Natural killer cell treated with Interleukin-12 subunit alpha and Interleukin-12 subunit beta and Interleukin-15 and Interleukin-18, amount 100 ng/mL, for 72 hours (primary cell): ENCODE measurements at regions not wholly inside any gene's neighbourhood (a gene's known extent, or its start where the extent isn't known, plus 50 kb on each side); places are given as distances from the start of the nearest gene placed in this dataset.
A peak's percentile ranks its signal among the peaks of the same experiment; 100 is the strongest.

Experiments
- ATAC-seq, 2 donors: fragments of 150-1000 bp; cut with Tn5 transposase in 1 of 2; sonication (Bioruptor Pico), chemical (Tn5 transposase) in 1 of 2; 2 replicates each; pipeline ENCODE4 v1.10.0; 2021
- DNase-seq: peaks from one replicate; pipeline ENCODE4 v3.0.0; 2022; ENCODE audit warnings: low spot score
- H3K27ac Mint-ChIP-seq, 2 donors: 1 replicate in 1 of 2; 2 replicates in 1 of 2; pipeline ENCODE4 v1.8.0; 2022; ENCODE audit warnings: mixed read lengths in 2 of 2, mild to moderate bottlenecking in 1 of 2, moderate library complexity in 1 of 2
- H3K27me3 Mint-ChIP-seq, 2 donors: 1 replicate in 1 of 2; 2 replicates in 1 of 2; pipeline ENCODE4 v1.8.0; 2022; ENCODE audit warnings: mixed read lengths in 2 of 2
- H3K36me3 Mint-ChIP-seq: one replicate; pipeline ENCODE4 v1.8.0; 2022; ENCODE audit warnings: mixed read lengths
- H3K4me1 Mint-ChIP-seq, 2 donors: 1 replicate in 1 of 2; 2 replicates in 1 of 2; pipeline ENCODE4 v1.8.0; 2022; ENCODE audit warnings: low read depth in 2 of 2, mixed read lengths in 2 of 2, mild to moderate bottlenecking in 1 of 2
- H3K4me3 Mint-ChIP-seq: one replicate; pipeline ENCODE4 v1.8.0; 2022; ENCODE audit warnings: mixed read lengths
- H3K9me3 Mint-ChIP-seq: 2 replicates; pipeline ENCODE4 v1.8.0; 2022; ENCODE audit warnings: mixed read lengths

DNA sequence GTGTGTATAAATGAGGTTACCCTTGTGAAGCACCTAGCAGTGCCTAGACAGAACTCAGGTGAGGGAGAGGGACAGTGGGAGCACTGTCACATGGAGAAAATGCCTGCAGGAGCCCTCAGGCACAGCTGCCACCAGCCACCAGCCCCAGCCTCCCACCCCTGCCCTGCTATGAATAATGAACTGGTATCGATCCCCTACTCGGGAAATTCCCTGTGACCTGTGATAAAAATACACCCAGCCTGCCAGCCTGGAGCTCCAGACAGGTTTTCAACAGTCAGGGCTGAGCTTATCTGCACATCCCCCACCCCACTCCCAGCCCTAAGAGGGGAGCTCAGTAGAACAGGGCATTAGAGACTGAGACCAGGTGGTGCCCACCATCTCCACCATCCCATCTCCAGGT lies 159.6 kb upstream of the PJA1 start:
- Mint-ChIP-seq H3K27ac (no peak overlapping the region), H3K9me3 (no peaks in the 10 kb centered on the region), H3K27me3 (peaks cover 0 to 9% of the 10 kb centered on the region in 2 donors), H3K36me3 (no peaks in the 10 kb centered on the region), H3K4me1 (no peaks in the 10 kb centered on the region), H3K4me3 (no peak overlapping the region)
- peak in 1 of 2 donors; percentile 36 for ATAC-seq
- no peak for DNase-seq

DNA sequence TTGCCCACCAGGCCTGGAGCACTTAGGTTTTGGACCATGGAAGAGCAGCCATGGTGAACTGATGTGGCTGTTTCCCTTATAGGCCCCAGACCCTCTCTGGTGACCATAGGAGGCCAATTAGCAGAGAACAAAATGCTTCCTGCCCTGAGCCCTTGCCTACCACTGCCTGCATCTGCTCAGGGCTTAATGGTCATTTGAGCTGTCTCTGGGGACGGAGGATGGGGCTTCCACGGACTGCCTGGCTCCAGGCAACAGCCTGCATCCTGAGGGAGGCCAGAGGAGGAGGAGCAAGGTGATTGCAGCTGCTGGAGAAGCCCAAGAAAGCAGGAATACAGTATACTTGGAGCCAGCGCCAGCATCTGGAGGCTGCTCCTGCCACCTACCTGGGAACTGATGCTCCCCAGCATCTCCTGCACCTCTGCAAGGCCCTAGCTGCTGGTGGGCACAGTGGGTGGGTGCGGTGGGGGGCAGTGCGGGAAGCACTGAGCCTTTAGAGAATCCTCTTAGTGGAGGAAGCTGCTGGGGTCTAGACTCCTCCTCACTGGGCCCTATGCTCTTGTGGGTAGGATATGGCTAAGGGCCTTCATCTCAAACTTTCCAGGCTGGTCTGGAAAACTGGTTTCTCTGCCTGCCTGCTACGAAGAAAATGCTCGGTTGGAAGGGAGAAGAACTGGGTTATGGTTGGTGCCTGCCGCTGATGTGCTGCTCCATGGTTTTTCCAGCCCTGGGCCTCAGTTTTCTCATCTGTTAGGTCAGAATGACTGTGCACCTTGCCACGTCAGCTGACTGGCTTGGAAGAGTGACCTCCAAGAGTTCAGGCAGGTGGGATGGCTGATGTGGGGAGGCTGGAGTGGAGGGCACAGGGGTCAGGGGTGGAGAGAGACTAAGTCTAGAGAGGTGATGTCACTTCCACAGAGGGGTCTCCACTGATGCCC lies 158.8 kb upstream of the PJA1 start:
- H3K9me3 Mint-ChIP-seq: no peaks in the 10 kb centered on the region
- no peak overlapping the region for H3K4me3 Mint-ChIP-seq
- ATAC-seq: peak in 1 of 2 donors; percentile 28

DNA sequence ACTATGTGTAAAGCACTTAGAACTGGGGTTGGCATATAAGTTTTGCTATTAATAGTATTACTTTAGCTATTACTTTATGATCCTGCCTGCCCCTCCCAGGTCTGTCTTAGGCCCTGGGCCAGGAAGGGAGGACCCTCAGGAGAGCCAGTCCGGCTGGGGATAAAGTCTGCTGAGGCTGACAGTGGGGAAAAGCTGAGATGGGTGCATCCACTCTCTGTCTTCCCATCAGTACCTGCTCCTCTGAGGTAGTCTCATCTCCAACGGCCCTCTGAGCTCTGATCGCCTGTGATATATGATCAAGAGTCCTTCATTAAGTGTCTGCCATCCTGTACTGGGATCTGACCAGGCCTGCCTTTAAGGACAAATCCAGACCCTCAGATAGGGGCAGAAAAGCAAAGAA lies 156.5 kb upstream of the PJA1 start:
- H3K4me1 Mint-ChIP-seq: no peaks in the 10 kb centered on the region
- no peaks in the 10 kb centered on the region for H3K36me3 Mint-ChIP-seq
- H3K4me3 Mint-ChIP-seq: no peak overlapping the region
- peaks cover 0 to 4% of the 10 kb centered on the region in 2 donors for H3K27me3 Mint-ChIP-seq
- no peaks in the 10 kb centered on the region for H3K9me3 Mint-ChIP-seq
- no peak overlapping the region for H3K27ac Mint-ChIP-seq
- ATAC-seq (no peak), DNase-seq (no peak)

More for the DNA sequence above, 158.8 kb upstream of the PJA1 start:
- H3K27me3 Mint-ChIP-seq: peaks cover 0 to 7% of the 10 kb centered on the region in 2 donors
- no peak overlapping the region for H3K27ac Mint-ChIP-seq
- no peak for DNase-seq
- no peaks in the 10 kb centered on the region for H3K4me1 Mint-ChIP-seq
- no peaks in the 10 kb centered on the region for H3K36me3 Mint-ChIP-seq

DNA sequence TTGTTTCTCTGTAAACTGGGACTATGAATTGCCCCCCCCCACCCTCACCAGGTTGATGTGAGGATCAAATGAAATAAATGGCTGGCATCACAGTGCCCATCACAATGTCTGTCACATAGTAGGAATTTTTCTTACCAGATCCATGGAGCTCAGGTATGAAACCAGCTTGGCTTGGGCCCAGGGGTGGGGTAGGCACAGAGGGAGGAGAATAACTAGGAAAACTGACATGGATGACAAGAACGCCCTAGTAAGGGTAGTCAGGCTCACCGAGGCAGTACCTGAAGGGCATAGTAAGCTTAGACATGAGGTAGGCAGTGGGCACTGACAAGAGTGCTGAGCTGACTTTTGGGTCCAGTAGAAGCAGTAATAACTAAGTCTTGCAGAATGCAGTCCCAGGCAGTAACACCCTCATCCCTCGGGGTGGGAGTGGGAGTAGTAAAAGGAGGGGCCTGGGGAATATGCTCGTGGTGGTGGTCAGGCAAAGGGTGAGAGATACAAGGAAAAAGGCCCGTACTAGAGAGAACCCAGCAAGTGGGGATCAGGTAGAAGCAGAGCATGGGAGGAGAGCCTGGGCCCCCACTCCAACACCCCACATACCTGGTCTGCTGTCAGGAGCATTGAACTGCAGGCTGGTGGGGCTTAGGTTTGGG lies 155.9 kb upstream of the PJA1 start:
- Mint-ChIP-seq H3K27me3 (peaks cover 0 to 7% of the 10 kb centered on the region in 2 donors), H3K4me3 (no peak overlapping the region), H3K27ac (no peak overlapping the region), H3K4me1 (no peaks in the 10 kb centered on the region), H3K36me3 (no peaks in the 10 kb centered on the region), H3K9me3 (no peaks in the 10 kb centered on the region)
- no peak for DNase-seq
- no peak for ATAC-seq

DNA sequence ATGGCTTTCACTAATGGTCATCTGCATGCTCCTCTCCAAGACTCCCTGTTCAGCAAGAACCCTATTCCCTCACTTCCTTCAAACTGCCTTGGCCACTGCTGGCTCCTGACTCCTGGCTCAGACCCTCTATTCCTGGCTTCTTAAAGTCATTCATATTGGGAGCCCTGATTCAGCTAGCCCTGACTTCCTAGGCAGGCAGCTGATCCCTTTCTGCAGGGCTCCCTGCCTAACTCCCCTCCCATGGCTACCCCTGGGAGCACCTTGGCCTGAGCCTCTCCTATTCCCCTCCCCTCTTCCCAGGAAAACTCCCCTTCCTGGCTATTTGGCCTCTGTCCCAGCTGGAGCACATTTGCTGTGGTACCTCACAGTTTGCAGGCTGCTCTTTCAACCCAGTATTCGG lies 154.9 kb upstream of the PJA1 start:
- Mint-ChIP-seq H3K27me3 (peaks cover 0 to 7% of the 10 kb centered on the region in 2 donors), H3K9me3 (no peaks in the 10 kb centered on the region), H3K4me3 (no peak overlapping the region), H3K27ac (no peak overlapping the region), H3K4me1 (no peaks in the 10 kb centered on the region), H3K36me3 (no peaks in the 10 kb centered on the region)
- ATAC-seq (no peak), DNase-seq (no peak)

DNA sequence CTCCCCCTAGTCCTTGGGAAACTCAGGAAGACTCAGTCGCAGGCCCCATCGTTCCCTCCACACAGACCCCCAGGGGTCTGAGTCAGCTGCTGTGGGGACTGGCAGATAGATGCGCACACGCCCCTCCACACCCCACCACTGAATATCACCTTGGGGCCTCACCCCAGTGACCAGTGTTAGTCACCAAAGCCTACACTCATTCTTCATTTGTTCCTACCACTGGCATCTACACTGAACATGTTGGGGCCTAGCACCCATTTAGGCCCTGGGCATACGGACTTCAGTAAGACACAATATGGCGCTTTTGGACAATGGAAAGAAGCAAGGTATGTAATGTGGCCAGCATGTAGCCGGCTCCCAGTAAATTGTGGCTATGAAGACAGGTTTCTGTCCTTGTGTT lies 154.1 kb upstream of the PJA1 start:
- Mint-ChIP-seq H3K4me1 (no peaks in the 10 kb centered on the region), H3K36me3 (no peaks in the 10 kb centered on the region), H3K27me3 (peaks cover 0 to 7% of the 10 kb centered on the region in 2 donors), H3K4me3 (no peak overlapping the region), H3K9me3 (no peaks in the 10 kb centered on the region), H3K27ac (no peak overlapping the region)
- DNase-seq (no peak), ATAC-seq (no peak)

DNA sequence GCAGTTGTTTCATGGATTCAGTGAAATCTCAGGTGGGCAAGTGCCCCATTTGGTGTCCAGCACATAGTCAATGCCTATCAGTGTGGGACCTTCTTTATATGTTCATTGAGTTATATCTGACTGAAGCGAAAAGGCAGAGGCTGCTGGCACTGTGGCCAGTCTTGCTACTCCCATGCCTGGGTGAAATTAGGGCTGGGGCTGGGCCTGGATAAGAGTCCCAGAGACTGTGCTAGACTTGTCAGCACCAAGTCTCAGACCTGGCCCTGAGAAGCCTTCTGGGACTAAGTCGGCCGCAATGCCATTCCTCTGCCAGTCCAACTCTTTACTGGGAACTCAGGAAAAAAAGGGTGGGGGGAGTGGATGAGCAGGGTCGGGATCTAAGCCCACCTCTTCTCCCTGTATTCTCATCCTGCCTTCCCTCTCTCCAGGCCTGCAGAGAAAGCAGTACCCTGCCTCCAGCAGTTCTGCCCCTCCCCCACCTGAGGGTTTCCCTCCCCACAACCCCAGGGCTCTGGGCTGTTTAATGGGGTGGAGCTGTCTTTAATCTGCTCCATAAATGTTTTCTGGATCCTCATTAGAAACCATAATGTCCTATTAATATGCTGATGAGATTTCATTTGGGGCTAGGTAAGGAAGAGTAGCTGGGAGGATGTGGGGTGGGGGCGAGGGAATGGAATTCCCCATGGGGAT lies 153.5 kb upstream of the PJA1 start:
- DNase-seq (no peak), ATAC-seq (no peak)
- H3K4me3 Mint-ChIP-seq: no peak overlapping the region
- H3K27me3 Mint-ChIP-seq: peaks cover 0 to 7% of the 10 kb centered on the region in 2 donors
- no peak overlapping the region for H3K27ac Mint-ChIP-seq
- H3K36me3 Mint-ChIP-seq: no peaks in the 10 kb centered on the region
- H3K4me1 Mint-ChIP-seq: no peaks in the 10 kb centered on the region
- H3K9me3 Mint-ChIP-seq: no peaks in the 10 kb centered on the region

DNA sequence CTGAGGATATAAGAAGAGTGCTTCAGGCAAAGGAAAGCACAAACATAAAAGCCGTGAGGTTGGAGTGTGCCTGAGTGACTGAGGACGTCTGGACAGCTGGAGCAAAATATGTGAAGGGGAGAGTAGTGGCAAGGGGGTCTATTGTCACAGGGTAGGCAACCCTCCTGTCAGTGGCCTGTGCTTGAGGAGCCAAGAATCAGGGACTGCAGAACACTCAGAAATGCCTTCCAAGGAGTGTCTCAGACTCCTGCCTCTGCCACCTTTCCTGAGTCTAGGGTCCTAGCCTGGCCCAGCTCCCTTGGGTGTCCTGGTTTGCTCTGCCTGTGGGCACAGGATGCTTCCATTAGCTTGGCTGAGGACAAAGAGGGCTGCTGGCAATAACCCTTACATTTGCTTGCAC lies 152.5 kb upstream of the PJA1 start:
- Mint-ChIP-seq H3K27ac (no peak overlapping the region), H3K36me3 (no peaks in the 10 kb centered on the region), H3K4me3 (no peak overlapping the region), H3K27me3 (peaks cover 0 to 7% of the 10 kb centered on the region in 2 donors), H3K4me1 (no peaks in the 10 kb centered on the region), H3K9me3 (no peaks in the 10 kb centered on the region)
- ATAC-seq (no peak), DNase-seq (no peak)

DNA sequence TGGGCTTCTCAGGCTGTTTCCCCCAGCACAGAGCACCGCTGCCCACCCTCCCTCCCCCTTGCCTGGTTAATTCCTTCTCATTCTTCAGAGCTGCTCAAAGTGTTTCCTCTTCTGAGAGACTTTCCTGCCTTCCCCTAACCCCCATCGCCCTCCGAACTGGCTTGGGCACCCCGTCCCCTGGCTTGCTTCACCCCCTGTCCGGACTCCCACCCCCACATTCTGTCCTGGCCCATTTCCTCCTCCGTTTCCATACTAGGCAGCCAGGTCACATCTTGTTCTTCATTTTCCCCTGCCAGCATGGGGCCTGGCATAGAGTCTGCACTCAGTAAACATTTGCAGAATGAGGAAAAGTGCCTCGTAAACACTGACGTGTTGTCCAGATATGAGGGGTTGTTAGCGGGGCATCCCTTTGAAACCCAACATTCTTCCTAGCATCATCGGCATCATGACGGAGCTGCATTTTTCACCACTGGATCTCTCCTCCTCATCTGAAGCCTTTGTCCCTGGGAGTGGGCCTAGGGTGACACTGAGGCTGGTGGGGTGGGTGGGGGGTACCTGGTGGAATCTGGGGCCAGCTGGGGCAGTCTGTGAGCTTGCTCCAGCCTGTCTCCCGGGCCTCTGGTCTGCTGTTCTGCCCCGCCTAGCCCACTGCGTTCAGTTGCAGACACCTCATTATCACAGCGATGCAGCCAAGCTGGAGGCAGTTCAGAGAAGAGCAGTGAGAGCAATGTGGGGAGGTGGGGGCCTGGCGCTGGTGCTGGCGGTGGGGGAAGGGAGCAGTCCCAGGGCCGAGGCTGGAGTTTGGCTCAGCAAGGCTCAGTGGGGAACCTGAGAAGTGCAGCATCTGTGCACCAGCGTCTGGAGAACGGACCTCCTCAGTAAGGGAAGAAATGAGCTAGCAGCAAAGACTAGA lies 149.4 kb upstream of the PJA1 start:
- Mint-ChIP-seq H3K27ac (no peak overlapping the region), H3K27me3 (peaks cover 0 to 7% of the 10 kb centered on the region in 2 donors), H3K4me3 (no peak overlapping the region), H3K9me3 (no peaks in the 10 kb centered on the region), H3K36me3 (no peaks in the 10 kb centered on the region), H3K4me1 (no peaks in the 10 kb centered on the region)
- DNase-seq (no peak), ATAC-seq (no peak)

DNA sequence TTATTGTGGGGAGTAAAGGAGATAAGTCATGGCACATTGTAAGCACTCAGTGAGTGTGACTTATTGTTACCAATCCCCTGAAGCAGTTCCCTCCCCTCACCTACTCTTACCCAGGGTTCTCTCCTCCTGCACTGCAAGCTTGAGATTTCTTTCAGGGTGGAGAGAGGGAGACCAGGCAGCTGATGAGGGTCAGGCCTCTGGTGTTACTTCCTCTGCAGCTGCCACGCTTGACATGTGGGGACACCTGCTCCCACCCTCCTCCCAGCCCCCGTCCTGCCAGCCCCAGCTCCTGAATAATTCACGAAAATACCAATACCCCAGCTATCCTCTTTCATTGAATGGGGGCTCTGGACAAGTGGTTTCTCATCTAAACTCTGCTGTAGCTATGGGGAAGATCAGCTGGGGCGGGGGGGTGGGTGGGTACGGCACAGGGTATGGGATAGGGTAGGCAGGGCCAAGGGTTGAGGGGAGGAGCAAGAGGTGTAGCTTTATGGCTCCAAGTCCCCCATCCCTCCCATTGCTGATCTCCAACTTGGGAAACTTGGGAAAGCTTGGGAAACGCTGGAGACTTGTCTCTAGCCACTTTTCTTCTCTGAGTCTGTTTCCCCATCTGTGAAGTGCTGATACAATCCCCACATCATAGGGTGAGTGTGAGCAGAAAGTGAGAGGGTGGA lies 148.5 kb upstream of the PJA1 start:
- no peaks in the 10 kb centered on the region for H3K9me3 Mint-ChIP-seq
- no peak for ATAC-seq
- no peaks in the 10 kb centered on the region for H3K4me1 Mint-ChIP-seq
- H3K27me3 Mint-ChIP-seq: peaks cover 5 to 10% of the 10 kb centered on the region in 2 donors
- no peak for DNase-seq
- H3K4me3 Mint-ChIP-seq: no peak overlapping the region
- H3K36me3 Mint-ChIP-seq: no peaks in the 10 kb centered on the region
- no peak overlapping the region for H3K27ac Mint-ChIP-seq

DNA sequence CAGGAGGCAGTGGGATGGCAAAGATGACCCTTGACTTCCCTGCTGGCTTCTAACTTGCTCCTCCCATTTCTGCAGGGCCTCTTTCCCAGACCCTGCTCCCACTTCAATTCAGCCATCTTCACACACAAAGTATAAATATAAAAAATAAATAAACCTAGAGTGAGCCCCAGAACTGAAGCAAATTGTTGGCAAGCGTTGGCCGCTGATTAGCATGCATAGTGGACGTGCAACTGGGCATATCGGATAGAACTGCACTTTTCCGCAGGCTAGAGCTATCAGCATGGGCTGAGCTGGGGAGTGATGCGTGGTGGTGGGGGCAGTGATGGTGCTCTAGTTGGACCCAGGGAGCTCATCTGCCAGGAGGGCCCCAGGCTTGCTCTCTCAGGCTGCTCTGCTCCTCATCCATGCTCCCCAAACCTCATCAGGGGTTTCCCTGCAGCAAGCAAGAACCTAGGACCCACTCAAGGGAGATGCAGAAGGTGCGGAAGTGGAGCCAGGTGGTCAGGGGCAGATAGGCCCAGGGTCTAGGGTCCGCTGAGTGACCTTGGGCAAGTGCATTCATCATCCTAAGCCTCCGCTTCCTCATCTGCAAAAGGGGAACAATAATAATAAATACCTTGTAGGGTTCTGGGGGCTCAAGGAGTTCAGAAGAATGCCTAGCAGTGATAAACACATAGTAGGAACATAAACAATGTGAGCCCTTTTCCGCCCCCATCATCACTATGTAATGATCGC lies 146.8 kb upstream of the PJA1 start:
- H3K4me1 Mint-ChIP-seq: no peaks in the 10 kb centered on the region
- ATAC-seq (no peak), DNase-seq (no peak)
- H3K4me3 Mint-ChIP-seq: no peak overlapping the region
- H3K9me3 Mint-ChIP-seq: no peaks in the 10 kb centered on the region
- no peaks in the 10 kb centered on the region for H3K36me3 Mint-ChIP-seq
- H3K27me3 Mint-ChIP-seq: peaks cover 6 to 18% of the 10 kb centered on the region in 2 donors
- H3K27ac Mint-ChIP-seq: no peak overlapping the region

DNA sequence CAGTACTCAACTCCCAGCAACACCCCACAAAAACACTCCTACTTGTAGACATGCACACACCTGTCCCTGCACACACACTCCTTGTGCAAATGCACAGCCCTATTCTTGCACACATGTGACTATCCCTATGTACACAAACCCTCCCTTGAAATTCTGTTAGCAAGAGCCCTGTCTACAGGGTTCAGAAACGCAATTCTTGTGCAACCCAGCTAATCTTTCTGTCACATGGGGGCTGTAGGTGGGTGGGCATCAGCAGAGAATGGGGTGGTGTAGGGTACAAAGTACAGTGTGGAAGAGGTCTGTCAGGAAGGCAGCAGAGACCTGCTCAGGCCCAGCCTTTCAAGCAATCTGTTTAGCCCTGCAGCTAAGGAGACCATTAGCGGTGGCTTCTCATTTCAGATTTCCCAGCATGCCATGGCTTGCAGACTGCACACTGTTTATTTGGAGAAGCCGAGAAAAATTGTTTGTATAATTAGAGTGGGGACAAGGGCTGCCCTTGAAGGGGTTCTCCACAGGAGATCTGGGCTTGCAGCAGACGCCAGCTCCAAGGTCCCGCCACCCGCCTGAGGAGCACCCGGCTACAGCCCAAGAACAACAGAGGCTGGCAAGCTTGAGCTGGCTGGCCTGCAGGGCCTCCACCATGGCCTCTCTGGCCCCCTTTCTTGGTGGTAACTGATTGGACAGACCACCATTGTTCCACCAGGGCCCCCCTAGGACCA lies 144.0 kb upstream of the PJA1 start:
- no peak for ATAC-seq
- Mint-ChIP-seq H3K27me3 (peaks cover 6 to 20% of the 10 kb centered on the region in 2 donors), H3K4me3 (no peak overlapping the region), H3K27ac (no peak overlapping the region), H3K4me1 (no peaks in the 10 kb centered on the region), H3K36me3 (no peaks in the 10 kb centered on the region), H3K9me3 (no peaks in the 10 kb centered on the region)
- DNase-seq: no peak
